Activated CD4-positive, alpha-beta T cell treated with anti-CD3 and anti-CD28 coated beads for 4 hours (primary cell): ENCODE measurements at regions not wholly inside any gene's neighbourhood (a gene's known extent, or its start where the extent isn't known, plus 50 kb on each side); places are given as distances from the start of the nearest gene placed in this dataset.

Experiments
- DNase-seq, 2 donors: peaks; one replicate each; pipeline ENCODE4 v3.0.0-alpha.2; 2020

- no peak for DNase-seq
Observed at GRCh38 chr6:169988769-169989550, 237.5 kb downstream of the ERMARD start.

DNA sequence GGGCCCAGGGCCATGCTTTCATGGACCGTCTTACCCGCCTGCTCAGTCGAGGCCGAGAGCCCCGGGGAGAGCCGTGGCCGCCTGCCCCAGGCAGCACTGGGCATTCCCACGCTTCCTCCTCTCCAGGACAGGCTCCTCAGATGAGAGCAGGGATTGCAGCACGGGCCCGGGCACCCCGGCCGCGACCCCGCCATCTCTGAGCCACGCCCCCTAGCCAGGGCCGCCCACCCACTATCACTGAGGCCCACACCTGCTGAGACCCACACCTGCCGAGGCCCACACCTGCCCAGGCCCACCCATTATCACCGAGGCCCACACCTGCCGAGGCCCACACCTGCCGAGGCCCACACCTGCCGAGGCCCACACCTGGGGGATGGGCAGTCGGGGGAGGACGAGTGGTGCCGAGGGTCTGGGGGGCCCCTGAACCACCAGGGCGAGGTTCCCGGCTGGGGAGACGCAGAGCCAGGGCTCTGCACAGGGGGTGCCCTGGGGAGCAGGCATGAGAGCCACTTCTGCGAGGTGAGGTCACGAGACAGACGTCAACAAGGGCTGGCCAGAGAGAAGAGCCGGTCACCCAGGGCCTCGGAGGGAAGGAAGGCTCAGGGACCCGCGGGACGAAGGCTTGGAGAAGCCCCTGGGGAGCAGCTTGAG, 235.6 kb downstream of the ERMARD start:
- DNase-seq, result no peak

GRCh38 chr6:169986171-169986847, 234.9 kb downstream of the ERMARD start:
- DNase-seq, result no peak

- DNase-seq, result no peak
Observed at GRCh38 chr6:169985121-169986015, 233.9 kb downstream of the ERMARD start.

DNA sequence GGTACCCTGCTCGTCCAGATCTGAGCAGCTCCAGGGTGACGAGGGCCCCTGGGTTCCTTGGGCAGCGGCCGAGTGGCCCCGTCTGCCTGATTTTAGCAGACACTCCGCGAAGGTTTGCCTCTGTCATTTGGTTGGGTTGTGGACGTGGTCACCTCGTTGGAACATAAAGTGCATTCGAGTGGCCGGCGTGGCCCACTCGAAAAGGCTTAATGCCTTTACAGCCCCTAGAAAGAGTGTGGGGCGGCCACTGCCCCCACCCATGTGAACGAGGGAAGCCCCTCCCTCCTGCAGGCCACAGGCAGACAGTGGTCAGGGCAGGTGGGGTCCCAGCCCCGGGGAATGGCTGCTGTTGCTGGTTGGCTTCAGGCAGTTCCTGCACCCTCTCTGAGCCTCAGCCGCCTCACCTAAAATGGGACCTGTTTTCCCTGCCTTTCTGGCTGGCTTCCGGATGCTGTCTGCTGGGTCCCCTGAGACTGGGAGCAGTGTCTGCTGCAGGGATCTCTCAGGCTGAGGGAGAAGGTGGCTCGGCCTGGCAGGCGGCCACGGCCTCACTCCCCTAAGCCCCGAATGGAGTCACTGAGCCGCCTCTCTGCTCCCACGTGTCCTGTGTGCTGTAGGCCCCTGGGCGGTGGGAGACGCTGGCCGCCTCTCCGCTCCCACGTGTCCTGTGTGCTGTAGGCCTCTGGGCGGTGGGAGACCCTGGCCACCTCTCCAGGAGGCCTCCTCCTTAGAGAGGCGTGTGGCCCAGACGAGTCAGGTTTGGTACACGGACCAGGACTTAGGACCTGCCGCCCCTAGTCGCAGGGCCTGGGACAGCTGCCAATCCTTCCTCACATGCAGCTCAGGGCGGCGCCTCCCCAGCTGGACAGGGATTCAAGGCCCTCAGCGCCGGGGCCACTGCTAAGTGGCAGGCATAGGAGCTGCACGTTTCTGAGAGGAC, 233.0 kb downstream of the ERMARD start:
- no peak for DNase-seq

- DNase-seq, result no peak
Observed at GRCh38 chr6:169983651-169984050, 232.2 kb downstream of the ERMARD start.

- no peak for DNase-seq
Observed at GRCh38 chr6:169982461-169983386, 231.3 kb downstream of the ERMARD start.

DNA sequence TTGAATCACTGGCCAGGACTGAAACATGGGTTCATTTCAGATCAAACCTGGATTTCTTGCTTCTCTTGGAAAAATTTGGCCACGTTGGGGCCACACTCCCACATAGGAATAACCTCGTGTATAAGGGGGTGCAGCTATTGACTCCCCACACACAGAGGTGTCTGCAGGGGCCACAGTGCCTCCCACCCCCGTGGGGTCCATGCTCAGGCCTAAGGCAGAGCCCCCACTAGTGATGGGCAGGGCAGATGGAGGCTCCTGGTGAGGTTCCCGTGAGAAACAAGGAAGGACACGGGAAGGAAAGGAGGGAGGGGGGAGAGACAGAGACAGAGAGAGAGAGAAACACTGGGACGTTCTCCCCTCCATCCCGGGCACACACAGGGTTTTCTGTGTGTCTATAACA, 230.5 kb downstream of the ERMARD start:
- no peak for DNase-seq

DNA sequence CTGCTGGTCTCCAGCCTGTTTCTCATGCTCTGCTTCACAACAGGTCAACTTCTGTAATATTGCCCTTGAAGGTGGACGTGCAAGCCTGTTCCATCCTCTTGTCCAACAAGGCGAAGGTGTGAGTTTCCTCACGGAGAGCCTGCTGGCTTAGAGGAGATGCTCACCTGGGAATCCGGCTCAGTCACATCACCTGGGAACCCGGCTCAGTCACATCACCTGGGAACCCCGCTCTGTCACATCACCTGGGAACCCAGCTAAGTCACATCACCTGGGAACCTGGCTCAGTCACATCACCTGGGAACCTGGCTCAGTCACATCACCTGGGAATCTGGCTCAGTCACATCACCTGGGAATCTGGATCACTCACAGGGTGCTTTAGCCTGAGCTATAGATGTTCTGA, 230.1 kb downstream of the ERMARD start:
- DNase-seq, result no peak

GRCh38 chr6:169980826-169981450, 229.5 kb downstream of the ERMARD start:
- DNase-seq, result no peak

- no peak for DNase-seq
Observed at GRCh38 chr6:169979873-169980432, 228.5 kb downstream of the ERMARD start.

GRCh38 chr6:169978615-169979161, 227.3 kb downstream of the ERMARD start:
- no peak for DNase-seq

GRCh38 chr6:169977434-169978265, 226.2 kb downstream of the ERMARD start:
- DNase-seq, result no peak

- DNase-seq, result no peak
Observed at GRCh38 chr6:169976301-169977081, 225.1 kb downstream of the ERMARD start.

DNA sequence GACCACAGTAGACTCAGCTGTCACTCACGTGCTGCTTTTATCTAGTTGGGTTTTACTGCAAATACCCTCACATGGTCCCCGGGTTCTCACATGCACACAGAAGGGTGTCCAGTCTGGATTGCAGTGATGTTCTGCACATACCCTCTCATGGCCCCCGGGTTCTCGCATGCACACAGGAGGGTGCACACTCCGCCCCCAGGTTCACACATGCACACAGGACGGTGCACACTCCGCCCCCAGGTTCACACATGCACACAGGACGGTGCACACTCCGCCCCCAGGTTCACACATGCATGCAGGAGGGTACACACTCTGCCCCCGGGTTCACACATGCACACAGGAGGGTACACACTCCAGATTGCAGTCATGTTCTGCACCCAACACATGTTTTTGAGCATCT, 224.3 kb downstream of the ERMARD start:
- no peak for DNase-seq

GRCh38 chr6:169975286-169975685, 223.9 kb downstream of the ERMARD start:
- DNase-seq, result no peak

GRCh38 chr6:169974663-169975062, 223.2 kb downstream of the ERMARD start:
- DNase-seq, result no peak
